Stimulated activated CD4-positive, alpha-beta T cell treated with anti-CD3 and anti-CD28 coated beads, Interleukin-2, amount 100 ng/mL, for 48 hours (primary cell): ENCODE measurements at regions not wholly inside any gene's neighbourhood (a gene's known extent, or its start where the extent isn't known, plus 50 kb on each side); places are given as distances from the start of the nearest gene placed in this dataset.

Experiments
- DNase-seq, 2 donors: peaks; one replicate each; pipeline ENCODE4 v3.0.0-alpha.2; 2020

DNA sequence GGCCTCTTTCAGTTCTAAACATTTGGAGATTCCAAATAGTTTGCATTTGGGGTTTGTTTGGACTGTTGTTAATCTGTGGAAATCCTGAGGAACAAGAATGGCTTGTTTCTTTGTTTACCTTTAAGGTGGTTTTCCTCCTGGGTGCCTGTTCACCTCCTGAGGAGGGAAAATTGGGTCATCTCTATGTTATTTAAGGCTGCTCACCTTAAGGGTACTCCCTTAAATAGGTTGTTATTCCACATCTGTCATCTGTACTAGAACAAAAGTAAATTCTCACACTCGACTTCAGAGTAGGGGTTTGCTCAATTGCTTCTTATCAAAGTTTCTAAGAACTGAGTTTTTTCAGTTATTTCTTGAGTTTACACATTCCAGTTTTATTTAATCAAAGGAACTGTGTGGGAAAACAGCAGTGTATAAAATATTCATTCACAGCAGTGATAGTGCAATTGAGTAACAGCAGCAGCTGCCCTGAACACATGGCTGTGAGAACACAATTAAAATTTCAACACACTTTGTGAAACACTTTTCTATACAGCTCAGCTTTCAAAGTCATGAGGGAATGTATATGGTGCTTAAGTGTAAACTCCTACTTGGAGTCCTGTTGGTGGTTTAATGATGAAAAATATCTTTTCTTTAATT, 238.5 kb upstream of the PGRMC2 start:
- DNase-seq, result no peak

DNA sequence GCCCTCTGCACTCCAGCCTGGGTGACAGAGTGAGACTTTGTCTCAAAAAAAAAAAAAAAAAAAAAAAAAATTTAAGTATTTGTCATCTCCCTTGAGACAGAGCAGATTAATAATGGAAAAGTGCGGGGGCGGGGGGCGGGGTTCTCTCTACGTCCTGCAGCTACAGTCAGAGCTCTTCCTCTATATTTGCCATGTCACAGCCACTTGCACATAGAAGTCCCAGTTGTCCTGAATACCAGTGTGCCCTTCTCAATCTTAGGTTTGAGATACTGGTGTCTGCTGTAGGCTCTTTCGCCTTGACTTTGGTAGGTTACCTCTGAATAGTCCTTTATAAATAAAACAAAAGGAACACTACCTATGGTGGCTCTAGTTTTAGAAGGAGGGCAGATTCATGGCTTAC, 237.8 kb upstream of the PGRMC2 start:
- no peak for DNase-seq

DNA sequence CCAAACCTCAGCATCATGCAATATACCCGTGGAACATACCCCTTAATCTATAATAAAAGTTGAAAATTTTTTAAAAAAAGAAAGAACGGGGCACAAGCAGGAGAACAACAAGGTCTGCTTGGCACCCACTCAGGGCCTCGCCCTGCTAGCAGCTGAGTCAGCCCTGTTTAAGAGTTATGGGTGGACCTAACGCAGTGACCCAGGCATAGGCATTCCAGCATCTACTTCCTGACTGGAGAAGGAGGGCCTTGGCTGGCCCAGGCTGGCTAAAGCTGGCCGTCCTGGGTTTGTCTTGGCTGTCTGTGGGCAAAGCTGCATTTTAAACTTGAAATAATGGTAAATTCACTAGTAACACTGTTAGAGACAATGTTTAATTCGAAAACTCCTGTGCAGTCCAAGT, 236.7 kb upstream of the PGRMC2 start:
- no peak for DNase-seq

DNA sequence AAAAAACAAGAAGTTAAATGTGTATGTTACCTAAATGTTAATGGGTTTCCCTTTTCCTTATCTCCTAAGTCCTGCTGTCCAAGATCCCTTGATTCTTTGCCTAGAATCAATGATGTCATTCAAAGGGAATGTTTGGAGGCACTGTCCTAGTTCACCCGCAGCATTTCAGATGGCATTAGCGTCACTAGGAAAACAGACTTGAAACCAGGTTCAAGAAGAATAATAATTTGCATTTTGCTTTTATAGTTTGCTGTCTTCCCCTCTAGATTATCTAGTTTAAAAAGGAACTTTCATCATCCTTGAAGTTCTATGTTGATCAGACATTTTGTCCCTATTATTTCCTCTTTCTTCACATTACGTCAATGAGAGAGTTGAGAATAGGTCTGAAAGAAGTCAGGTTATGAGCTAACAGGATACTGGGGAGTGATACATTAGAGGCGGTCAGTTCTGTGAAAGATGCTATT, 234.1 kb upstream of the PGRMC2 start:
- no peak for DNase-seq

DNA sequence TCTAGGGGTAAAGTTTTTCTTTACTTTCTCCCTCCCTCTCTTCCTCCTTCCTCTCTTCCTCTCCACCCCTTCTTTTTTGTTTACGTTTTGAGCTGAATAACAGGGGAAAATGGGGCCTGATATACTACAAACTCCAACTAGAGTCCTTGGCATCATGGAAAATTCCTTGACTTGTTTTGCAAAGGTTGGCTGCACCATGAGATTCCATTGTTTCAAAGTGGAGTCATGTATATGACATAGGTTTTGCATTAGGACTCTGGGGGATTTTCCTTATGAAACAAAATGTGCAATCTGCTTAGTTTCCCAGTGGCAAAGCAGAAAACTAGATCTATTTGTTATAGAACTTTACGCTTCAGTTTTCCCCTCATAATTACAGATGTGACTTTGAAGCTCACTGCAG, 233.5 kb upstream of the PGRMC2 start:
- no peak for DNase-seq

DNA sequence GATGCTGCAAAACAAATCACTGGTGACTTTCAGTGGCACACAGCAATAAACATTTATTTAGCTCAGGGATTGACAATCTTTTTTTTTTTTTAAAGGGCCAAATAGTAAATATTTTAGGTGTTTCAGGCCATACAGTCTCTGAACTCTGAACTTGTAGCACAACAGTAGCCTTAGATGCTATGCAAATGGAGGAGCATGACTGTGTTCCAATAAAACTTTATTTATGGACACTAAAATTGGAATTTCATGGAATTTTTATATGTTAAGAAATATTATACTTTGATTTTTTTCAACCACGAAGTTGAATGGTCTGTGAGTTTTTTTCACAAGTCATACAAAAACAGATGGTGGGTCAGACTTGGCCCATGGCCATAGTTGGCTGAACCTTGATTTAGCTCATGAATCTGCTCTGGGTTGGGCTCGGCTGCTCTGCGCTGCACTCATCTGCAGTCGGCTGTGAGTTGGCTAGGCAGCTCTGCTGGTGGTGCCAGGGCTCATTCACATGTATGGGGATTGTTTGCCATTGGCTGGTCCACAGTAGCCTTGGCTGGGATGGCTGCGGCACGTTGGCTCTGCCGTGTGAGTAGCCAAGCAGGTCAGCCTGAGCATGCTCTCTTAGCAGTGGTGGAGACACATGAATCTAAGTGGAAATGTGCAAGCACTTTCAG, 231.7 kb upstream of the PGRMC2 start:
- no peak for DNase-seq

DNA sequence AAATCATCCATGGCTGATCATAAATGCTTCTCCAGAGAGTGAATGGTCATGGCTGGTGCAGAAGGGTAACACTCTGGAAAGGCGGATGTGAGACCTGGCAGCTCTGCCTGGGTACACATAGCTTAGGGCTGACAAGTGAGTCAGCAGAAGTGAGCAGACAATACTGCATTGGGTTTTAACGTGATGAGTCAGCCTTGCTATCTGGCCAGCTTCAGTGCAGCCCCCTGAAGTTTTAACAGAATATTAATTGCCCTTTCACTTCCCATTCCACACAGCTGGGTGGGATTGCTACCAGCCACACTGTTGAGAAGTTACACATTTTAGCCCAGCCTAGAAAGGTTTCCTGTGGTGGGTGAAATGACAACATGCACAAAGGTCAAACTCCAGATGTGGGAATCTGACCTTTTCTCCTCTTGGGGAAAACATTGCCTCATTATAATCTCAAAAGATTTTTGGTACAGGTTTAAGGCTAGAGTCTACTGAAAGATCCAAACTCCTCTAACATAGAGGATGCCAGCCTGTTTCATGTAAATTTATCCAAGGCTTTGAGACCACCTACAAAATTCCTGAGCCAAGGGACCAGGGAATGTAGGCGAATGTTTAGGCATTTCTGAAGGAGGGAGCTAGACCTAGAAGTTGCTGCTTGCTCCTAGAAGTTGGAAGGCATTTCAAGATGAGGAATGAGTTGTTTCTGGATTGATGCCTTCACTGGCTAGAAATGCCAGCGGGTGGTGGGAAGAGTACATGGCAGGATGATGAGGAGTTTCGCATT, 230.3 kb upstream of the PGRMC2 start:
- DNase-seq, result no peak

DNA sequence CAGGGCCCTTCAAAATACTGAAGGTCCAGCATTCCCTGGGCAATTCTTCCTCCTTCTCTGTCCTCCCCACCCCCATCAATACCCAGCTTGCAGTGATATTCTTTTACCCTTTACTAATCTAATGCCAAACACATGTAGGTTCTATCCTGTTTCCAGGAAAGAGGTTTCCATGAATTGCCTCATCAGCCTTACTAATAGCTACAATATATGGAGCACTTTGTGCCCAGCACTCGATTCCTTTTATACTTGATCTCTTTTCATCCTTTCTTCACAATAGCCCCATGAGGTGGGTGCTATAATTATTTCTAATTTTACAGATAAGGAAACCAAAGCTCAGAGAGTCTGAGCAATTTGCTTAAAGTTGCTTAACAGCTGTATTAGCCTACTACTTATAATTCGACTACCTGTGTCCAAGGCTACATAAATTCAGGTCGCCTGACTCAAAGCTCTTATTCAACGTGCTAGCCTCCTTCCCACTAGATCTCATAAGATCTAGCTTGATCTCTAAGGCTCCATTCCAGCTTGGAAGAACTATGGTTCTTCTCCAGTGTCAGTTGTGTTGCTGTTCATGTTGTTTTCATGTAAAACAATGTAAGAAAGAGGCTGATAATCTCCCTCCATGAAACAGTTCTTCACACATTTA, 229.6 kb upstream of the PGRMC2 start:
- no peak for DNase-seq

DNA sequence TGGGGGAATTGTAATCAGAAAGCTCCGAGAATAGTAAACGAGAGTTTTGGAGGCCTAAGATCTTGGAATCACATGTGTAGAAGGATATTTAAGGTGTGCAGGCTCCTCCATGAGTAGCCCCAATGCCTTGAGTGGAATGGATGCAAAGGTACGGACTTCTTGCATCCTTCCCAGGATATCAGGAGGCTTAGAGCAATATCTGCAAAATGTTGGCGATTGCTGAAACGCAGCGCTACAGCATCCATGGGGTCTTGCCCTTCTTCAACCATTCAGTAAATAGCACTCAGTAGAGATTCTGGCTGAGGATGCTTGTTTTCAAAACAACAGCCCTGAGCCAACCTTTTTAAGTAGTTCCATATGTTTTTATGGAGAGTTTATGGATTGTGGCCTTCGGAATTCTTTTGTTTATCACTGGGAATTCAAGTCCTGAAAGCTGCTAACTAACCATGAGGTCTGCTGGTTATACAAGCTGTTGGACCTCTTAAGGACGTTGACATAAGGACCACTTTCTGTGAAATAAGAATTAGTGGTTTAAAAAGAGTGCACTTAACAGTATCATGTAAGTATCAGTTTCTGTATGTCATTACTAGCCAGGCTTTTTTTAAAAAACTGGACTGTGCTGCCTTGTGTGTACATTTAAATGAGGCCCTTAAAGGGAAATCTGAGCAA, 228.8 kb upstream of the PGRMC2 start:
- DNase-seq, result no peak

DNA sequence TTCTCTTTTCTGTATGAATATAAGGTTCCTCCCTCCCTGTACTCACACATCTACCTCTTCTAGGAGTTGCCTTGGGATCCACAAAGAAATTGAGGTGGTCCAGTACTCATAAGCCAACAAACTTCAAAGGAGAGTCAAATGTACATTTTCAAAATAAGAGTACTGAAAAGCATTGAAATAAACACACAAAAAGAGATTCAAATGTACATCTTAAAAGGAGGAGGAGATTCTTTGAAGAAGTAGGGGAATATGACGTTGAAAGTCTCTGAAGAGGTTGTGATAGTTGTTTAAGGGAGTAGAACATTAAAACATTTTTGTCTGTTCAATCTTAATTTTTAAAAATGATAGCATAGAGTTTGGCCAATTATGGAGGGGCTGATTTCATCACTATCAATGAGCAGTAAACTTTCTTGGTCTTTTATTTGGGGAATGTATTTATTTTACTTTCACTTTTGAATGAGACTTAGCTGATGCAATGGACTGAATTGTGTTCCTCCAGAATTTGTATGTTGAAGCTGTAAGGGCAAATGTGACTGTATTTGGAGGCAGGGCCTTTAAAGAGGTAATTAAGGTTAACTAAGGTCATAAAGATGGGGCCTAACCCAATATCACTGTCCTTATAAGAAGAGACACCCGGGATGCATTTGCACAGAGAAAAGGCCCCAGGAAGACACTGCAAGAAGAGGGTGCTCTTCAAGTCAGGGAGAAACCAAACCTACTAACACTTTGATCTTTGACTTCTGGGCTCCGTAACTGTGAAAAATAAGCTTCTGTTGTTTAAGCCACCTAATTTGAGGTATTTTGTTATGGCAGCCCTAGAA, 226.3 kb upstream of the PGRMC2 start:
- DNase-seq, result no peak

DNA sequence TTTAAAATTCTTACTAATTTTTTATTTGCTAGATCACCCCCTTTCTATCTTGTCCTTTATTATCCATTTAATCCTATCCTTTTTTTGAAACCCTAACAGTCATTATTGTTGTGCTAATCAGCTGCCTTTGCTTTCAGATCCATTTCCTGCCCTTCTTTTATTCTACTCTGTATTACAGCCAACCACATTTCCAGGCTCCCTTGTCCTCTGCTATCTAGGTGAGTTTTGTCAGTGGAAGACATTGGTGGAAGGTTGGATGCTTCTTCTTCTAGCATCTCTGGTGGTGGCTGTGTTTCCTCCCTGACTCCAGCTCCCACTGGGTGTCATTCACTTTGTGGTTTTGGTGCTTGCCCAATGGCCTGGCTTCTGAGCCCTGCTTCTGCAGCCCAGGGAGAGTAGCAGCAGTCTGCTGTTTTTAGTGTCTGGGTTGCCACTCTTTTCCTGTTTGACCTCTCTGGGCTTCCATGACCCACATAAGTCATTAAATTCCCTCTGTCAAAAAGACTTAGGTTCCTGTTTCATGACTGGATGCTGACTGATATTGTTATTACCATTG, 225.2 kb upstream of the PGRMC2 start:
- no peak for DNase-seq

DNA sequence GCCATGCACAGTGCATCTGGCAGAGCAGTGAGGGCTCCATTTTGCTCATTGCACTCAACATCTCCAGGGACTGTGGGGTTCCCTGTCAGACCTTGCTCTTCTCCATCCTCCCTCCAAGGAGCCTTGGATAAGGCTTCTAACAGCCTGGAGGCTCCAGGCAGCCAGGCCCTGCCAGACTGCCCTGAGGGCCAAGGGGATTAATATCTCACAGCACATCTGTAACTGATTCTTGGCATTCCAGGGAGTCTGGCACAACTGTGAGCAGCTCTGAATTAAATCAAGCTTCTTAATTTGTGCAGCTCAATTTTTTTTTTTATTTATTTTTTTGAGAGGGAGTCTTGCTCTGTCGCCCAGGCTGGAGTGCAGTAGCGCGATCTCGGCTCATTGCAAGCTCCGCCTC, 224.5 kb upstream of the PGRMC2 start:
- no peak for DNase-seq

DNA sequence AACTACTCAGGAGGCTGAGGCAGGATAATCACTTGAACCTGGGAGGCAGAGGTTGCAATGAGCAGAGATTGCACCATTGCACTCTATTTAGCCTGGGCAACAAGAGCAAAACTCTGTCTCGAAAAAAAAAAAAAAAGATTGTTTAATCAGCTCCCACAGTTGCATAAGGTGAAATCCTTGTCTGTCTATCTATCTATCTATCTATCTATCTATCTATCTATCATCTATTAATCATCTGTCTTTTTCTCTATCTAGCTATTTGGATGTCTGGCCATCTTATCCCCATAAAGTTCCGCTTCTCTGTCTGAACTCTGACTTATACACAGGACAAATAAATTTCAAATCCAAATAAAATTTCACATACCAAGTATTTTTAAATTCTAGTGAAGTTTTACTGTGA, 223.2 kb upstream of the PGRMC2 start:
- no peak for DNase-seq

DNA sequence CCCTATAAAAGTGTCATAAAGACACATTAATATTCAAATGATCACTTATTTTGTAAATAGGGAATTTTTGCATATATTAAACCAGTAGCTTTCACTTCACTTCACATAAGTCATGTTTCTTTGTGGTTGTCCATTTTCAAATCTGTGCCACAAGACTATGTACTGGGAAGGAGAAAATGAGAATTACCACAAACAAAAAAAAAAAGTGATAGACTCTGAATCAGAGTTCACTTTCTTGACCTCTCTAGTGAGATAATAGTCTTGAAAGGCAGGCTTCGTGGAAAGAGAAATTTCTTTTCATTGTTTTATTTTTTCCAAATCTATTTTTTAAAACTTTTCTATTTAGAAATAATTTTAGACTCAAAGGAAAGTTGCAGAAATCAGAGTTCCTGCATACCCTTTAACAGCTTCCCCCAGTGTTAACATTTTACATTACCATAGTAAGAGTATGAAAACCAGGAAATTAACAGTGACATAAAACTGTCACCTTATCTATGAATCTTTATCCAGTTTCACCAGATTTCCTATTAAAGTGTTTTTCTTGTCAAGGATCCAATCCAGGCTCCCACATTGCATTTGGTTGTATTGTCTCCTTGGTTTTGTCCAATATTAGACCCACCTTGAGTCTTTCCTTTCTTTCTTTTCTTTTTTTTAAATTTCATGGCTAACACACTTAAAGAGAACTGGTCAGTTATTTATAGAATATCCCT, 215.4 kb upstream of the PGRMC2 start:
- no peak for DNase-seq

DNA sequence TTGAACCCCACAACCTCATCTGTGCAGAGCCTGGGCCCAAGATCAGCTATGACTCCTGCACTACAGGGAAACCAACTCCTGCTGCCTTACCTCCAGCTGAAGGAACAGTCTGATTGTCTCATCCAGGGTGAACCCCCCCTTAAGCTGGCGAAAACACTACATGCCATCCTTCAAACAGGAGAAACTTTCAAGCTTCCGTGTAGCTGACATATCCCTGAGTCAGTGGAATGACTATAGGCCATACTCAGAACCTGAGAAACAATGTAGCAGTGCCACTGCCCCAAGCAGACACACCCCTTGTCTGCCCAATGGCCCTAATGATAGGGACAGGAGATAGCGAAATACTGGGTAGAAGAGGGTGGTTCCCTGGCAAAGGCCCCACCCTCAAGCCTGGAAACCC, 213.6 kb upstream of the PGRMC2 start:
- no peak for DNase-seq

DNA sequence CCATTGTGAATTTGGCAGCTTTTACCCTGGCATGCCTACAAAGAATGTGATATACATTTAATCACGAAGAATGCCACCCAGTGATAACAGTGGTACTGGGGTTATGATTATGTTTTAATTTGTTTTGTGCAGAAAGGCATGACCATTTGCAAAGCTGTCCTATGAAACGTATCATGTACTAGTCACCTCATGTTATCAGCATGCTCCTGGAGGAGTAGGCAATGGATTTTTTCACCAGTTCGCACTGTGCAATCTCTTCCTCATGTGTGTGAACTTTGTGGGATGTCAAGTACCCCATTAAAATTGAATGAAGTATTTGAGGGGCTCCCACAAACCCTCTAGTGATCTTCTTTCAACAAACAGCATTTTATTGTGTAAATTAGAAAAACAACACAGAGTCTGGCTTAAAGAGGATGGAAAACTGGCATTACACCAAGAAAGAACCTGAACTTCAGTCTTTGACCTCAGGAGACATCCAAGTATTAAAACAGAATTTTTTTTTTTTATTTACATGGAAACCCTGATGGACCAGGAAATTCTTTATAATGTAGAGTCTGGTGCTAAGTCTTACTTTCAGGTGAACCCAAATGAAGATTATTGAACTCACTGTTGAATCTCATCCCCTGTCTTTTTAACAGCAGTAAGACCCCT, 200.6 kb upstream of the PGRMC2 start:
- no peak for DNase-seq

DNA sequence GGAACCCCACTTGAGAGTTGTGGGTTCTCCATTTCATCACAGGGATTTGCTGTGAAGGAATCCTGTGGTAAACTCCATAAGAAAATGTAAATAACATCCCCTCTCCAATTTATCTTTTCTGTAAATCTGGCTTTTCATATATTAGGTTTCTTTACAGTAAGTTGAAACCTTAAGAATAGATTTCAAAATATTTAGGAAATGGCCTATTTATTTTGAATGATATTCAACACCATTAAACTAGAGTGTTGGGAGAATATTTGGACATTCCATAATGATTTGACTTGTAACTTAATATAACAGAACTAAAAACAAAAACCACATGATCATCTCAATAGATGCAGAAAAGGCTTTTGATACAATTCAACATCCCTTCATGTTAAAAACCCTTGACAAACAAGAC, 197.3 kb upstream of the PGRMC2 start:
- DNase-seq, result no peak

DNA sequence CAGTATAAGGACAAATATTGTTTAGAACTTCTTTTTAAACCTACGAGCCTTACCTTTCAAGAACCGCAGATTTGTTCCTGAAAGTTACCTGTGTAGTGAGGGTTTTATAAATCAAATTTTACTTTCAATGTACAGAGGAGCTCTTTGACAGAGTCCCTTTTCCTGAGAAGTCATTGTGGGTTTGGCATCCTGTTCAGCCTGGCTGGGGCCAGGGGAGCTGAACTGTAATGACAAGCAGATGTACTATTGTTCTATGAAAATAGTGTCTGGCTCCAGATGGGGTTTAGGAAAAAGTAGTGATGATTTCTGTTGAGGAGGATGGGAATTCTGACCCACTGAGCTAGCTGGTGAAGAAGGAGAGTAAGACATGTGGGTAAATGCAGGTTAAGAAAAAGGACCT, 196.2 kb upstream of the PGRMC2 start:
- no peak for DNase-seq

DNA sequence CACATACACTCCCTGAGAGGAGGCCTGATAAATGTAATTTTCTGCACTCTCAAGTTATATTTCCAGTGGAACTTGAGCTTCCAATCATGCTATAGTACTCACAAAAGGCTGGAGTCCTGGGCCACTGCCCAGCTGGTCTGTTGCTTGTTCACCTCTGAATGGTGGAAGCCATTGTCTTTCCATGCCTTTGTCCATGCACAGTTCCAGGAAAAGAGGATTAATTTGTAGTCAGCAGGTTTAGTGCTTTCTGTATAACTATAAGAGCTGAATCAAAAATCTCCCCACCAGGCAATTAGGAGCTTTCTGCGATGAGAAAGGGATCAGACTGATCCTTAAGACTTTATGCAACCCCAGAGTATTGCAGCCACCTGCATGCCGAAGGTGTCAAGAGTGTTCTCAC, 195.4 kb upstream of the PGRMC2 start:
- no peak for DNase-seq

DNA sequence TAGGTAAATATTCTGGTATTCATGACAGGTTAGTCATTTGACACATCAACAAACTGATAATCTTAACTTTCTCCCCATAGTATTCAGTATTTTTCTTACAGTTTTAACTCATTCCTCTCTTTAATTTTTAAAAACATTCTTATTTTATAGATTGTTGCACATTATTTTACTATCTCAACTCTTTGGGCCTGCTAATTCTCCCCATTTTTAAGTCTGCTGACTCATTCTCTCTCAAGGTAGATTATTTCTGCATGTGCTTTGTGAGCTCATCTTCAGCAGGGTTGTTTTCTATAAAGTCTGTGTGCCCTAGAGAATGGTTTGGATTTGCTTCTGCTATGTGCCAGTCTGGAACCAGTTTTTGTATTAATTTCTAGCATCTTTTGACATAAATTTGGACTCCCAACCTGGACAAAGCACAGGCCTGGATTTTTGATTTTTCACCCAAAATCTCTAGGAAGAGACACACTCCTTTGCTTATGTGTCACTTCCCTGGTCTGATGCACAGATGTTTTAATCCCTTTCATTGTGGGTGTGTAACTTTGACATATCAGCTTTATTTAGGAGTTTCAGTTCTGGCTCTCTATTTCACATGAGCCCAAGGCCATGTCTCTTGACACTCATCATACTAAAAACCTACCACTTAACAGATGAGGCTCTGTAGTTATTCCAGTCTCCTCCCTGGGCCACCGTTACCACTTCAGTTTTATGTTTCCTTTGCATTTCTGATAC, 194.3 kb upstream of the PGRMC2 start:
- DNase-seq, result no peak
